ENCODE measurements at regions not wholly inside any gene's neighbourhood (a gene's known extent, or its start where the extent isn't known, plus 50 kb on each side); places are given as distances from the start of the nearest gene placed in this dataset.

DNA sequence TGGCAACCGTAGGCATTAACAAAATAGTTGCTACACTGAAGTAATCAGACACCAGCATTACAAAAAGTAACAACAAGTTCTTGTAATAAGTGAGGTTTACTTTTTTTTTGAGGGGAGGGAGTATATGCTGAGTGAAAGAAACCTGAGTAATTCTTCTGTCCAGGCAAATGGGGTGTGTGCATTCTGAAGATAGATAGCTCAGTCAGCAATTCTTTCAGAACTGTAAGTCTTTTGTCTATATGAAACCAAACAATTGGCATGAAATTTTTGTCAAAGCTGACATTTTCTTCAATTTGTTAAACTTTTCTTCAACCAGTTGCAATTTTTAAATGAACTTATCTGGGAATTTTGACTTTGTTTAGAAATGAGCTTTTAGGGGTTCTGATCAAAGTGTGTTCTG is 208.1 kb upstream of the THSD7B start:
- no peak for DNase-seq
- H3K18ac ChIP-seq (ENCODE audit: low read depth in 1 of 2, low read length in 2 of 2), result no peak overlapping the region
- no peak overlapping the region for H4K91ac ChIP-seq (ENCODE audit: low read length)
- H2BK120ac ChIP-seq (ENCODE audit: low read depth, low read length), result no peak overlapping the region
- H3K23ac ChIP-seq (ENCODE audit: low read length in 2 of 2), result no peak overlapping the region
- no peaks in the 10 kb centered on the region for H3K9me3 ChIP-seq (ENCODE audit: control insufficient read depth, low read length)
- H2BK15ac ChIP-seq (ENCODE audit: low read depth, poor library complexity, severe bottlenecking), result no peak overlapping the region
- no peak overlapping the region for H2AFZ ChIP-seq (ENCODE audit: low read depth, low read length)
- H3K36me3 ChIP-seq (ENCODE audit: control insufficient read depth in 1 of 2, insufficient read depth in 2 of 2, low read depth in 1 of 2, low read length in 2 of 2), result no peaks in the 10 kb centered on the region
- H3K4me1 ChIP-seq (ENCODE audit: control insufficient read depth, insufficient read depth, low read depth, low read length), result no peaks in the 10 kb centered on the region
- H3K27ac ChIP-seq (ENCODE audit: low read length, poor library complexity, severe bottlenecking), result no peak overlapping the region
- H3K14ac ChIP-seq (ENCODE audit: low read length in 2 of 2), result no peak overlapping the region
- no peak overlapping the region for H3K4ac ChIP-seq (ENCODE audit: low read depth in 1 of 2, low read length in 2 of 2)
- H3K4me2 ChIP-seq (ENCODE audit: low read length, poor library complexity, severe bottlenecking), result no peak overlapping the region
- H4K8ac ChIP-seq (ENCODE audit: low read length), result no peak overlapping the region
- no peak overlapping the region for H2BK12ac ChIP-seq (ENCODE audit: low read length in 2 of 2)
- H3K27me3 ChIP-seq (ENCODE audit: control insufficient read depth in 1 of 2, insufficient read depth in 1 of 2, low read length in 2 of 2), result no peaks in the 10 kb centered on the region
- no peak overlapping the region for H3K9ac ChIP-seq (ENCODE audit: low read length)
- H2BK5ac ChIP-seq (ENCODE audit: low read depth, low read length, poor library complexity, severe bottlenecking), result no peak overlapping the region
- no peak overlapping the region for H2AK5ac ChIP-seq (ENCODE audit: low read length, severe bottlenecking)
- no peaks in the 10 kb centered on the region for H3K79me1 ChIP-seq (replicated peaks; ENCODE audit: low read length, poor library complexity, severe bottlenecking)
- WGBS, result no CpG with 5 or more reads among the region's 1 CpG
- no peak overlapping the region for H3K4me3 ChIP-seq (ENCODE audit: insufficient read depth in 1 of 2, low read depth in 1 of 2, low read length in 2 of 2)

DNA sequence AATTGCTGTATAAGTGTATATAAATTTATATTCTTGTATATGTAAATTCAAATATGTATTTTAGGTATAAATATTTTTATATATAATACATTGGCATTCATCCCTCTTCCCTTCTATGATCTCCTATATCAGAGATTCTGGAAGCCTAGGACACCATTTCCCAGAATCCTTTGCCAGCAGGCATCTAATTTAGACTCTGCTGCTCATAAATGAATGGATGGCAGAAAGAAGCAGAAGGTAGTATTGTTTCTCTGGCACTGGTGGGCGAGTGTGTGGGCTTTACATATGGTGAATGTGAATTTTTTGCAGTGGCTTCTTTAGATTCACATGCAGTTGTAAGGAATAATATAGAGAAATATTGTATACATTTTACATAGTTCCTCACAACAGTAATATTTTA is 215.2 kb upstream of the THSD7B start:
- Histone ChIP-seq H4K91ac (ENCODE audit: low read length) (no peak overlapping the region), H3K4me1 (ENCODE audit: control insufficient read depth, insufficient read depth, low read depth, low read length) (no peaks in the 10 kb centered on the region)
- DNase-seq, result no peak

DNA sequence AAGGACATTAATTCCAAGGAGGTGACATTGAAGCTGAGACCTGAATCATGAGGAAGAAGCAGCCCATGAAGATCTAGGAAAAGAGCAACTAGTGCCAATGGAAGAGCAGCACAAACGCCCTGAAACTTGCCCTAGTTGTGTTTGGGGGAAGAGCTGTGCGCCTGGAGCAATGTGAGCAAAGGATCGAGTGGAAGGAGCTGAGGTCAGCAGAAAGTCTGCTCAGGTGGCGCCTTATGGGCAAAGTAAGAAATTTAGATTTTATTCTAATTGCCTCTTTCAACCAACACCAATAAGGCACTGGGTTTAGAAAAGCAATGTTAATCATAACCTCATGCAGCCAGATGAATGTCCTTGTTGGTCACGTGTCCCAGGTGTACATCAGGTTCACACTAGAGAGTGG is 226.0 kb upstream of the THSD7B start:
- Histone ChIP-seq H3K9me3 (ENCODE audit: control insufficient read depth, low read length) (no peaks in the 10 kb centered on the region), H4K91ac (ENCODE audit: low read length) (no peak overlapping the region), H3K4me2 (ENCODE audit: low read length, poor library complexity, severe bottlenecking) (no peak overlapping the region), H3K14ac (ENCODE audit: low read length in 2 of 2) (no peak overlapping the region), H3K4me1 (ENCODE audit: control insufficient read depth, insufficient read depth, low read depth, low read length) (no peaks in the 10 kb centered on the region), H3K23ac (ENCODE audit: low read length in 2 of 2) (no peak overlapping the region), H3K4ac (ENCODE audit: low read depth in 1 of 2, low read length in 2 of 2) (no peak overlapping the region), H2BK5ac (ENCODE audit: low read depth, low read length, poor library complexity, severe bottlenecking) (no peak overlapping the region), H2BK12ac (ENCODE audit: low read length in 2 of 2) (no peak overlapping the region), H3K9ac (ENCODE audit: low read length) (no peak overlapping the region), H2AFZ (ENCODE audit: low read depth, low read length) (no peak overlapping the region), H3K27me3 (ENCODE audit: control insufficient read depth in 1 of 2, insufficient read depth in 1 of 2, low read length in 2 of 2) (no peaks in the 10 kb centered on the region), H3K18ac (ENCODE audit: low read depth in 1 of 2, low read length in 2 of 2) (no peak overlapping the region), H3K27ac (ENCODE audit: low read length, poor library complexity, severe bottlenecking) (no peak overlapping the region), H2BK15ac (ENCODE audit: low read depth, poor library complexity, severe bottlenecking) (no peak overlapping the region), H3K79me1 (replicated peaks; ENCODE audit: low read length, poor library complexity, severe bottlenecking) (no peaks in the 10 kb centered on the region), H2BK120ac (ENCODE audit: low read depth, low read length) (no peak overlapping the region), H3K4me3 (ENCODE audit: insufficient read depth in 1 of 2, low read depth in 1 of 2, low read length in 2 of 2) (no peak overlapping the region), H2AK5ac (ENCODE audit: low read length, severe bottlenecking) (no peak overlapping the region), H3K36me3 (ENCODE audit: control insufficient read depth in 1 of 2, insufficient read depth in 2 of 2, low read depth in 1 of 2, low read length in 2 of 2) (no peaks in the 10 kb centered on the region), H4K8ac (ENCODE audit: low read length) (no peak overlapping the region)
- WGBS, result 51% methylated on average over 4 of the region's 5 CpGs
- DNase-seq, result no peak

More for the DNA sequence above, 215.2 kb upstream of the THSD7B start:
- Histone ChIP-seq H3K14ac (ENCODE audit: low read length in 2 of 2) (no peak overlapping the region), H3K27me3 (ENCODE audit: control insufficient read depth in 1 of 2, insufficient read depth in 1 of 2, low read length in 2 of 2) (no peaks in the 10 kb centered on the region), H3K36me3 (ENCODE audit: control insufficient read depth in 1 of 2, insufficient read depth in 2 of 2, low read depth in 1 of 2, low read length in 2 of 2) (no peaks in the 10 kb centered on the region), H2BK12ac (ENCODE audit: low read length in 2 of 2) (no peak overlapping the region), H2AK5ac (ENCODE audit: low read length, severe bottlenecking) (no peak overlapping the region), H3K9ac (ENCODE audit: low read length) (no peak overlapping the region), H3K4me3 (ENCODE audit: insufficient read depth in 1 of 2, low read depth in 1 of 2, low read length in 2 of 2) (no peak overlapping the region), H2BK5ac (ENCODE audit: low read depth, low read length, poor library complexity, severe bottlenecking) (no peak overlapping the region), H3K23ac (ENCODE audit: low read length in 2 of 2) (no peak overlapping the region), H3K4me2 (ENCODE audit: low read length, poor library complexity, severe bottlenecking) (no peak overlapping the region), H4K8ac (ENCODE audit: low read length) (no peak overlapping the region), H3K27ac (ENCODE audit: low read length, poor library complexity, severe bottlenecking) (no peak overlapping the region), H3K79me1 (replicated peaks; ENCODE audit: low read length, poor library complexity, severe bottlenecking) (no peaks in the 10 kb centered on the region), H3K9me3 (ENCODE audit: control insufficient read depth, low read length) (no peaks in the 10 kb centered on the region), H3K4ac (ENCODE audit: low read depth in 1 of 2, low read length in 2 of 2) (no peak overlapping the region), H2BK15ac (ENCODE audit: low read depth, poor library complexity, severe bottlenecking) (no peak overlapping the region), H2BK120ac (ENCODE audit: low read depth, low read length) (no peak overlapping the region), H3K18ac (ENCODE audit: low read depth in 1 of 2, low read length in 2 of 2) (no peak overlapping the region), H2AFZ (ENCODE audit: low read depth, low read length) (no peak overlapping the region)
- WGBS, result 0% methylated on average over 1 of the region's 1 CpG

DNA sequence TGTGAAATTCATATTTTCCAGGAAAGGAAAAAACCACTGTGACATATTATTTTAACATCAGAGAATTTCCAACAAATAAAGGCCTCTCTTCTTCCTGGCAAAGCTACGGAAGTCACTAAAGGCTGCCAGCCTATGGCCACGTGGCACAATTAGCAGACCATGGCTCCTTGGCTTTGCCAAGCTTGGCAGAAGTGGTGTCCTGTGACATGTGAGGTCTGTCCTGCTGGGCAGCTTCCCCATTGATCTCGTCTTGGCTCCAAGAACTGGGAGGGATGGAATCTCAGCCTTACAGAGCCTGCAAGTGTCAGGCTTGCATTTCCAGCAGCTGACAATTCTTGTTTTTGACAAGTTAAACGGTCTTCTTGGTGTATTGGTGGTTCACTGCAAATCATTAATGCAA is 226.9 kb upstream of the THSD7B start:
- no peak overlapping the region for H4K91ac ChIP-seq (ENCODE audit: low read length)
- 60% methylated on average over 4 of the region's 4 CpGs for WGBS

More for the DNA sequence above, 226.9 kb upstream of the THSD7B start:
- H3K4ac ChIP-seq (ENCODE audit: low read depth in 1 of 2, low read length in 2 of 2), result no peak overlapping the region
- H2BK15ac ChIP-seq (ENCODE audit: low read depth, poor library complexity, severe bottlenecking), result no peak overlapping the region
- no peak overlapping the region for H2AK5ac ChIP-seq (ENCODE audit: low read length, severe bottlenecking)
- H3K14ac ChIP-seq (ENCODE audit: low read length in 2 of 2), result no peak overlapping the region
- no peak overlapping the region for H2BK120ac ChIP-seq (ENCODE audit: low read depth, low read length)
- H3K4me2 ChIP-seq (ENCODE audit: low read length, poor library complexity, severe bottlenecking), result no peak overlapping the region
- no peak for DNase-seq
- H3K23ac ChIP-seq (ENCODE audit: low read length in 2 of 2), result no peak overlapping the region
- H3K18ac ChIP-seq (ENCODE audit: low read depth in 1 of 2, low read length in 2 of 2), result no peak overlapping the region
- H2BK12ac ChIP-seq (ENCODE audit: low read length in 2 of 2), result no peak overlapping the region
- H3K27me3 ChIP-seq (ENCODE audit: control insufficient read depth in 1 of 2, insufficient read depth in 1 of 2, low read length in 2 of 2), result no peaks in the 10 kb centered on the region
- H3K4me1 ChIP-seq (ENCODE audit: control insufficient read depth, insufficient read depth, low read depth, low read length), result no peaks in the 10 kb centered on the region
- no peak overlapping the region for H2BK5ac ChIP-seq (ENCODE audit: low read depth, low read length, poor library complexity, severe bottlenecking)
- no peaks in the 10 kb centered on the region for H3K9me3 ChIP-seq (ENCODE audit: control insufficient read depth, low read length)
- no peak overlapping the region for H3K4me3 ChIP-seq (ENCODE audit: insufficient read depth in 1 of 2, low read depth in 1 of 2, low read length in 2 of 2)
- no peak overlapping the region for H3K27ac ChIP-seq (ENCODE audit: low read length, poor library complexity, severe bottlenecking)
- H3K79me1 ChIP-seq (replicated peaks; ENCODE audit: low read length, poor library complexity, severe bottlenecking), result no peaks in the 10 kb centered on the region
- H3K36me3 ChIP-seq (ENCODE audit: control insufficient read depth in 1 of 2, insufficient read depth in 2 of 2, low read depth in 1 of 2, low read length in 2 of 2), result no peaks in the 10 kb centered on the region
- H4K8ac ChIP-seq (ENCODE audit: low read length), result no peak overlapping the region
- no peak overlapping the region for H3K9ac ChIP-seq (ENCODE audit: low read length)
- H2AFZ ChIP-seq (ENCODE audit: low read depth, low read length), result no peak overlapping the region
